Nephron (organoid): ENCODE measurements at regions not wholly inside any gene's neighbourhood (a gene's known extent, or its start where the extent isn't known, plus 50 kb on each side); places are given as distances from the start of the nearest gene placed in this dataset.

ENCODE experiments used
- H3K27ac Mint-ChIP-seq, 3 experiments: 2 replicates each; pipeline ENCODE4 v1.8.0; 2020; ENCODE audit warnings: mixed read lengths in 3 of 3, mild to moderate bottlenecking in 2 of 3, moderate library complexity in 1 of 3
- H3K27me3 Mint-ChIP-seq: 2 replicates; pipeline ENCODE4 v1.8.0; 2021; ENCODE audit warnings: low read depth, mild to moderate bottlenecking, moderate library complexity, mixed read lengths
- H3K36me3 Mint-ChIP-seq: 2 replicates; pipeline ENCODE4 v1.8.0; 2020; ENCODE audit warnings: low read depth, mixed read lengths
- H3K4me1 Mint-ChIP-seq: 2 replicates; pipeline ENCODE4 v1.8.0; 2020; ENCODE audit warnings: mixed read lengths
- H3K4me3 Mint-ChIP-seq, 3 experiments: 2 replicates each; pipeline ENCODE4 v1.8.0; 2020; ENCODE audit warnings: mild to moderate bottlenecking in 3 of 3, mixed read lengths in 3 of 3, moderate library complexity in 2 of 3
- H3K9me3 Mint-ChIP-seq: 2 replicates; pipeline ENCODE4 v1.8.0; 2020; ENCODE audit warnings: mixed read lengths
- CTCF ChIP-seq, 3 experiments: fragments of 200-600 bp; sonication (generic); IDR thresholded peaks; one replicate each; pipeline ENCODE4 v1.5.0; 2021; ENCODE audit warnings: antibody characterized with exemption in 3 of 3; ENCODE audit not compliant: unreplicated experiment in 3 of 3

GRCh38 chr1:68359045-68359444 is 90.7 kb downstream of the RPE65 start:
- Mint-ChIP-seq H3K36me3 (no peaks in the 10 kb centered on the region), H3K4me1 (peaks cover 6% of the 10 kb centered on the region), H3K9me3 (no peaks in the 10 kb centered on the region), H3K27ac (peak overlapping the region in 1 of 3 experiments; percentile 20), H3K4me3 (no peak overlapping the region), H3K27me3 (no peaks in the 10 kb centered on the region)
- TF ChIP-seq CTCF (IDR thresholded peaks at IDR 0.05; ENCODE audit: unreplicated experiment in 3 of 3) = no peak

DNA sequence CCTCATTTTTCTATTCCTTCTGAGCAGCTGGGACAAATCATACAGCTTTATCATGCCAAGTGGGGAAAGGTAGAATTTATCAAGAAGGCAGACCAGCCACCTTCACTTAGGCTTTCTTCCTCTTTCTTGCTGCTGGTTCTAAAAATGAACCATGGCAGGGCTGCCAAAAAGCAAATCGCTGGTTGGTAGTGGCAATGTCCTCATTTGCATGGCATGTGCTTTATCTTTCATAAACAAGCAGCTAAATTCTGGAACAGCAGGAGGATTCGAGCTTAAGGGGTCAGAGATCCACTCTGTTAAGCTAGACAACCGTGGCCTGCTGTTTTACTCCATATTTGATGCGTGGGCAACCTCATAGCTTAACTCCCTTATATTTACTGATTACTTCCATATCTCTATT is 91.3 kb downstream of the RPE65 start:
- Mint-ChIP-seq H3K27ac (peak overlapping the region in 1 of 3 experiments; percentile 20), H3K4me1 (peaks cover 6% of the 10 kb centered on the region), H3K27me3 (no peaks in the 10 kb centered on the region), H3K9me3 (no peaks in the 10 kb centered on the region), H3K36me3 (no peaks in the 10 kb centered on the region), H3K4me3 (no peak overlapping the region)
- TF ChIP-seq CTCF (IDR thresholded peaks at IDR 0.05; ENCODE audit: unreplicated experiment in 3 of 3) = no peak

DNA sequence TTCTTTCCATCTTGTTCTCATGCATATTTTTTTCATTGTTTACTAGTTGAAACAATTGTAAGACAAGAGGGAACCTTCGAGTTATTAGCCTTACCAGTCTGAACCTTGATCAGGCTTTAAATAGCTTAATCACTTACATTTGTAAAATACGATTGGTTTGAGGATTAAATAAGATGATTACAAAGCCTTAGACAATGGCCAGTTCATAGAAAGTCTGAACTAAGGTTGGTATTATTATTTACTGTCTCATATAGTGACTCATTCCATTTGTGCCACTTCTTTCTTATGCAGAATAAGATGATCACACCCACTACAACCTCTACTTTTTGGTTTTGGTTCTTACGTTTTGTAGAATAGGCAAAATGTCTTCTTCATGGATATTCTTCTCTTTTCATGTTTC is 94.1 kb downstream of the RPE65 start:
- H3K9me3 Mint-ChIP-seq = no peaks in the 10 kb centered on the region
- no peak overlapping the region for H3K4me3 Mint-ChIP-seq
- H3K36me3 Mint-ChIP-seq = no peaks in the 10 kb centered on the region
- peaks cover 6% of the 10 kb centered on the region for H3K4me1 Mint-ChIP-seq
- H3K27ac Mint-ChIP-seq = no peak overlapping the region
- no peak for TF ChIP-seq CTCF (IDR thresholded peaks at IDR 0.05; ENCODE audit: unreplicated experiment in 3 of 3)
- H3K27me3 Mint-ChIP-seq = no peaks in the 10 kb centered on the region

DNA sequence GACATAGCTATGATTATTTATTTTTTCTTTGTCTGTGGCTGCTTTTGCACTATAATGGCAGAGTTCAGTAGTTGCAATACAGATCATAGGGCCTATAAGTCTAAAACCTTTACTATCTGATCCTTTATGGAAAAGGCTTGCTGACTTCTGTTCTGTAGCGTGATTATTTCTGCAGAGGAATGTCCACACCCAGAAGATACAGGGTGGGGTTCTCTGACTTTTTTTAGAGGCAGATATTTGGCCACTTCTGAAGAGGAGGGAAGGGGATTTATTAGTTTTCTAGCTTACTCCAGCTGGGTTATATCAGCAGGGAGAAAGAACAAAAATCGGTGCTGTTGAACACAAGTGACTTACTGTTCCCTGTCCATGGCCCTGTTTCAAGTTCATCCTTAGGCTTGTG is 97.6 kb downstream of the RPE65 start:
- peaks cover 4% of the 10 kb centered on the region for H3K27me3 Mint-ChIP-seq
- TF ChIP-seq CTCF (IDR thresholded peaks at IDR 0.05; ENCODE audit: unreplicated experiment in 3 of 3) = no peak

DNA sequence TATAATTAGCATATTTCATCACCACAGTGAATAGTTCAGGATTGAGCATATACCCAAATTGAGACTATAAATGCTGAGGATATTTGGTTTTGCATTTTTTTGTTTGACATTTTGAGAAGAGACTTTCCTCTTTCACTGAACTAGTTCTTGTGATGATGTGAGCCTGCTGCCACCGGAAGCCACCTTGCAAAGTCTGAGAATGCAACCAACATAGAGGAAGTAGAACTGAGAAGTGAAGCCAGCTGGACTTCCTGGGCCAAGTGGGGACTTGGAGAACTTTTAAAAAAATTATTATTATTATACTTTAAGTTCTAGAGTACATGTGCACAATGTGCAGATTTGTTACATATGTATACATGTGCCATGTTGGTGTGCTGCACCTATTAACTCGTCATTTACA is 102.3 kb downstream of the RPE65 start:
- Mint-ChIP-seq H3K9me3 (no peaks in the 10 kb centered on the region), H3K4me1 (no peaks in the 10 kb centered on the region), H3K27me3 (peaks cover 10% of the 10 kb centered on the region), H3K4me3 (no peak overlapping the region), H3K27ac (no peak overlapping the region), H3K36me3 (no peaks in the 10 kb centered on the region)
- TF ChIP-seq CTCF (IDR thresholded peaks at IDR 0.05; ENCODE audit: unreplicated experiment in 3 of 3) = no peak

More for the DNA sequence above, 97.6 kb downstream of the RPE65 start:
- H3K27ac Mint-ChIP-seq = no peak overlapping the region
- H3K4me1 Mint-ChIP-seq = no peaks in the 10 kb centered on the region
- H3K4me3 Mint-ChIP-seq = no peak overlapping the region
- no peaks in the 10 kb centered on the region for H3K9me3 Mint-ChIP-seq
- H3K36me3 Mint-ChIP-seq = no peaks in the 10 kb centered on the region

- TF ChIP-seq CTCF (IDR thresholded peaks at IDR 0.05; ENCODE audit: unreplicated experiment in 3 of 3) = peak; percentile 36 to 50 (median 48)
- Mint-ChIP-seq H3K27me3 (peaks cover 10% of the 10 kb centered on the region), H3K9me3 (no peaks in the 10 kb centered on the region), H3K27ac (no peak overlapping the region), H3K36me3 (no peaks in the 10 kb centered on the region), H3K4me1 (no peaks in the 10 kb centered on the region), H3K4me3 (no peak overlapping the region)
These were observed 103.5 kb downstream of the RPE65 start for GRCh38 chr1:68346188-68346808.
